GM12878 (cell line): ENCODE measurements at regions not wholly inside any gene's neighbourhood (a gene's known extent, or its start where the extent isn't known, plus 50 kb on each side); places are given as distances from the start of the nearest gene placed in this dataset.

Experiments
- ATAC-seq: fragments of 200-7000 bp; cut with Tn5 transposase; 3 replicates; pipeline ENCODE4 v1.9.1; 2020; ENCODE audit warnings: mild to moderate bottlenecking, moderate library complexity
- BruUV-seq: library from RNA; stranded (reverse); fragments of 400-500 nt; replicated peaks from 2 replicates; lab custom pipeline; 2021; lab: Mats Ljungman, UMichigan
- CTCF ChIA-PET: fragments of 300-600 bp; sonication (Branson Sonifier 250); formaldehyde crosslinking; extraction: SDS; loops from one replicate; lab custom pipeline; 2021; ENCODE audit warnings: inconsistent platforms; lab: Yijun Ruan, JAX
- POLR2A ChIA-PET: fragments of 350-600 bp; formaldehyde crosslinking; extraction: SDS; loops from one replicate; lab custom pipeline; 2021; ENCODE audit warnings: inconsistent platforms; lab: Charles Lee
- RAD21 ChIA-PET: fragments of 300-600 bp; sonication (Branson Sonifier 250); formaldehyde crosslinking; loops from one replicate; lab custom pipeline; 2023; ENCODE audit warnings: antibody characterized with exemption; ENCODE audit not compliant: unreplicated experiment; lab: Charles Lee
- SMC1A ChIA-PET: fragments of 300-600 bp; sonication (Branson Sonifier 250); formaldehyde crosslinking; loops from one replicate; lab custom pipeline; 2023; ENCODE audit not compliant: unreplicated experiment, uncharacterized antibody; lab: Charles Lee
- DNase-seq: peaks from one replicate; pipeline ENCODE4 v3.0.0-alpha.2; 2011; ENCODE audit warnings: low read depth, low spot score
- FAIRE-seq: peaks from 3 replicates; lab custom pipeline; 2011; peaks lifted over from hg19 to GRCh38; lab: Jason Lieb, UNC
- H2AFZ ChIP-seq: 2 replicates; pipeline ENCODE4 v1.6.0; 2011; ENCODE audit warnings: low read depth, low read length, control low read depth; ENCODE audit not compliant: control insufficient read depth
- H3K27ac ChIP-seq: 2 replicates; pipeline ENCODE4 v1.5.1; 2011; ENCODE audit warnings: control low read depth; ENCODE audit not compliant: control insufficient read depth, insufficient read depth
- H3K27me3 ChIP-seq, 2 experiments: replicated peaks in 1 of 2; 2 replicates each; pipeline versions ENCODE4 v1.6.0 to v1.6.1; 2011; ENCODE audit warnings: low read length in 1 of 2; ENCODE audit not compliant: control insufficient read depth in 2 of 2, insufficient read depth in 2 of 2
- H3K36me3 ChIP-seq, 2 experiments: 2 replicates each; pipeline ENCODE4 v1.5.1; 2011; ENCODE audit warnings: low read length in 1 of 2; ENCODE audit not compliant: control insufficient read depth in 2 of 2, insufficient read depth in 2 of 2
- H3K4me1 ChIP-seq: 2 replicates; pipeline ENCODE4 v1.6.1; 2011; ENCODE audit warnings: mild to moderate bottlenecking, low read length, moderate library complexity, mixed read lengths; ENCODE audit not compliant: control insufficient read depth, insufficient read depth
- H3K4me2 ChIP-seq: 2 replicates; pipeline ENCODE4 v1.6.0; 2011; ENCODE audit warnings: control low read depth; ENCODE audit not compliant: control insufficient read depth, insufficient read depth
- H3K4me3 ChIP-seq: fragments of 200-600 bp; sonication (generic); 2 replicates; pipeline ENCODE4 v1.5.1; 2016
- H3K79me2 ChIP-seq: 2 replicates; pipeline ENCODE4 v1.6.0; 2011; ENCODE audit warnings: low read length; ENCODE audit not compliant: control insufficient read depth, insufficient read depth
- H3K9ac ChIP-seq: 2 replicates; pipeline ENCODE4 v1.8.0; 2011; ENCODE audit warnings: low read length, control low read depth, mixed read lengths; ENCODE audit not compliant: control insufficient read depth, insufficient read depth
- H3K9me3 ChIP-seq: replicated peaks from 3 replicates; pipeline ENCODE4 v1.5.1; 2011; ENCODE audit warnings: mild to moderate bottlenecking, low read length; ENCODE audit not compliant: control insufficient read depth, insufficient read depth
- H4K20me1 ChIP-seq: 2 replicates; pipeline ENCODE4 v1.6.0; 2011; ENCODE audit not compliant: control insufficient read depth, insufficient read depth
- CBFB ChIP-seq: IDR thresholded peaks from 2 replicates; pipeline ENCODE4 v1.6.1; 2016; ENCODE audit warnings: antibody characterized with exemption, low read depth
- MYB ChIP-seq: fragments of 150-350 bp; IDR thresholded peaks from 2 replicates; pipeline ENCODE4 v1.6.1; 2014; ENCODE audit warnings: mild to moderate bottlenecking, low read depth, low read length, borderline replicate concordance
- NR2C2 ChIP-seq: IDR thresholded peaks from 2 replicates; pipeline ENCODE4 v1.6.1; 2011; ENCODE audit warnings: borderline replicate concordance, low read depth; ENCODE audit not compliant: control insufficient read depth, insufficient read length
- RCOR1 ChIP-seq: conservative IDR thresholded peaks from 2 replicates; pipeline ENCODE4 v1.6.1; 2012; ENCODE audit warnings: low read depth, low read length, improper control_type of control experiment
- SREBF1 ChIP-seq: IDR thresholded peaks from 2 replicates; pipeline ENCODE4 v1.6.1; 2012; ENCODE audit warnings: mild to moderate bottlenecking, low read length
- YBX1 ChIP-seq: fragments of 450-650 bp; IDR thresholded peaks from 2 replicates; pipeline ENCODE4 v1.6.1; 2016; ENCODE audit warnings: antibody characterized with exemption
- ZNF24 ChIP-seq: fragments of 450-650 bp; IDR thresholded peaks from 2 replicates; pipeline ENCODE4 v1.6.1; 2017; ENCODE audit warnings: antibody characterized with exemption, mild to moderate bottlenecking
- WGBS: methylation state at CpG from one replicate; pipeline ENCODE4 v1.1.6; 2016; ENCODE audit warnings: low lambda C conversion rate; ENCODE audit not compliant: insufficient replicate concordance, insufficient coverage; ENCODE audit errors: missing lambda C conversion rate; 5-methylcytosine and 5-hydroxymethylcytosine counted together
- in situ Hi-C: fragments of 300-500 bp; cut with MboI; formaldehyde crosslinking; loops from 9 replicates; pipeline ENCODE4 v1.14.3; 2018; ENCODE audit warnings: mixed read lengths
- intact Hi-C: fragments of 100-400 bp; cut with micrococcal nuclease; formaldehyde crosslinking; loops from one replicate; pipeline ENCODE4 v1.14.2; 2022; ENCODE audit not compliant: unreplicated experiment
- TF ChIP-seq, protein P1 (sequence below): IDR thresholded peaks from 2 replicates; pipeline ENCODE4 v1.6.1; 2011; ENCODE audit warnings: borderline replicate concordance, low read depth, mild to moderate bottlenecking, moderate library complexity, low read length; ENCODE audit not compliant: insufficient read depth, poor library complexity, severe bottlenecking
- TF ChIP-seq, protein P2 (sequence below): fragments of 450-650 bp; IDR thresholded peaks from 2 replicates; pipeline ENCODE4 v1.6.1; 2017; ENCODE audit warnings: antibody characterized with exemption, mild to moderate bottlenecking, moderate library complexity
- TF ChIP-seq, protein P3 (sequence below): IDR thresholded peaks from 2 replicates; pipeline ENCODE4 v1.6.1; 2012; ENCODE audit warnings: low read depth, low read length, improper control_type of control experiment
- TF ChIP-seq, protein P4 (sequence below): fragments of 450-650 bp; formaldehyde crosslinking; IDR thresholded peaks from 2 replicates; pipeline ENCODE4 v1.4.0; 2022; ENCODE audit warnings: mild to moderate bottlenecking, moderate library complexity

DNA sequence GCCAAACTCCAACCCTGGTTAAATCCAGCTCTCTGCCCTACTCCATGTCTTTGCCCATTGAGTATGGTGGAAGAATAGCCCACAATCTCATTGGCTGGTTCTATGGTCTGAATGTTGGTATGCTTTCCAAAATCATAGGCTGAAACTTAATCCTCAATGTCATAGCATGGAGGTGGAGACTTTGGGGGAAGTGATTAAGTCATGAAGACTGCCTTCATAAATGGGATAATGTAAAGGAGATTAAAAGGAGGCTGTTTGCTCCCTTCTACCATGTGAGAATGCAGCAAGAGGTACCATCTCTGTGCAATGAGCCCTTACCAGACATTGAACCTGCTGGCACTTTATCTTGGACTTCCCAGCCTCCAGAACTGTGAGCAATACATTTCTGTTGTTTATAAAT lies 54.4 kb upstream of the FDX1 start (continued):
- TF ChIP-seq, protein P1, sequence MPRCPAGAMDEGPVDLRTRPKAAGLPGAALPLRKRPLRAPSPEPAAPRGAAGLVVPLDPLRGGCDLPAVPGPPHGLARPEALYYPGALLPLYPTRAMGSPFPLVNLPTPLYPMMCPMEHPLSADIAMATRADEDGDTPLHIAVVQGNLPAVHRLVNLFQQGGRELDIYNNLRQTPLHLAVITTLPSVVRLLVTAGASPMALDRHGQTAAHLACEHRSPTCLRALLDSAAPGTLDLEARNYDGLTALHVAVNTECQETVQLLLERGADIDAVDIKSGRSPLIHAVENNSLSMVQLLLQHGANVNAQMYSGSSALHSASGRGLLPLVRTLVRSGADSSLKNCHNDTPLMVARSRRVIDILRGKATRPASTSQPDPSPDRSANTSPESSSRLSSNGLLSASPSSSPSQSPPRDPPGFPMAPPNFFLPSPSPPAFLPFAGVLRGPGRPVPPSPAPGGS: no peak
- TF ChIP-seq MYB (no peak), RCOR1 (no peak)
- TF ChIP-seq, protein P2, sequence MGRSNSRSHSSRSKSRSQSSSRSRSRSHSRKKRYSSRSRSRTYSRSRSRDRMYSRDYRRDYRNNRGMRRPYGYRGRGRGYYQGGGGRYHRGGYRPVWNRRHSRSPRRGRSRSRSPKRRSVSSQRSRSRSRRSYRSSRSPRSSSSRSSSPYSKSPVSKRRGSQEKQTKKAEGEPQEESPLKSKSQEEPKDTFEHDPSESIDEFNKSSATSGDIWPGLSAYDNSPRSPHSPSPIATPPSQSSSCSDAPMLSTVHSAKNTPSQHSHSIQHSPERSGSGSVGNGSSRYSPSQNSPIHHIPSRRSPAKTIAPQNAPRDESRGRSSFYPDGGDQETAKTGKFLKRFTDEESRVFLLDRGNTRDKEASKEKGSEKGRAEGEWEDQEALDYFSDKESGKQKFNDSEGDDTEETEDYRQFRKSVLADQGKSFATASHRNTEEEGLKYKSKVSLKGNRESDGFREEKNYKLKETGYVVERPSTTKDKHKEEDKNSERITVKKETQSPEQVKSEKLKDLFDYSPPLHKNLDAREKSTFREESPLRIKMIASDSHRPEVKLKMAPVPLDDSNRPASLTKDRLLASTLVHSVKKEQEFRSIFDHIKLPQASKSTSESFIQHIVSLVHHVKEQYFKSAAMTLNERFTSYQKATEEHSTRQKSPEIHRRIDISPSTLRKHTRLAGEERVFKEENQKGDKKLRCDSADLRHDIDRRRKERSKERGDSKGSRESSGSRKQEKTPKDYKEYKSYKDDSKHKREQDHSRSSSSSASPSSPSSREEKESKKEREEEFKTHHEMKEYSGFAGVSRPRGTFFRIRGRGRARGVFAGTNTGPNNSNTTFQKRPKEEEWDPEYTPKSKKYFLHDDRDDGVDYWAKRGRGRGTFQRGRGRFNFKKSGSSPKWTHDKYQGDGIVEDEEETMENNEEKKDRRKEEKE: no peak

DNA sequence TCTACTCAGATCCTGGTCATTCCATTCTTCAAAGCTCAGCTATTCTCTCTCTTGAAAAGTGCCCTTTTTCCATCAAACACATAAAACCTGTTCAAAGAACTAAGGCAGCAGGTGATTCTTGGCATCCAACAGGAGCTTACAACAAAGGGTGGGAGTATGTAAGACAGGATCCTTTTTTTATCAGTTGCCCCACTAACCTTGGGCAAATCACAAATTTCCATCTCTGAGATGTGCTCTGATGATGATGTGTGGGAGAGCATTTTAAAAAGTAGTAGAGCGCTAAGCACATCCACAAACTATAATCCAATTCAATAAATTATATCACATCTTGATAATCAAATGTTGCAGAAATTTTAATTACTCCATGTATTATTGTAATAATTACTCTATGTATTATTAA lies 53.7 kb upstream of the FDX1 start:
- in situ Hi-C loops (loop anchor here (5.0 kb wide), 1 partner anchor 174 kb away; no protein-coding TSS in a partner anchor), intact Hi-C loops (loop anchor here (1.0 to 5.0 kb wide), 4 partner anchors 53 to 524 kb away; partner anchors contain the start of gene FDX1)
- Histone ChIP-seq H3K4me3 (no peak overlapping the region), H3K9ac (no peak overlapping the region), H4K20me1 (no peaks in the 10 kb centered on the region), H3K4me1 (peaks cover 35% of the 10 kb centered on the region), H3K9me3 (no peaks in the 10 kb centered on the region), H3K4me2 (no peak overlapping the region), H3K79me2 (no peaks in the 10 kb centered on the region), H3K27me3 (no peaks in the 10 kb centered on the region), H3K27ac (no peak overlapping the region), H2AFZ (no peak overlapping the region), H3K36me3 (no peaks in the 10 kb centered on the region)
- ATAC-seq (no peak), DNase-seq (no peak), FAIRE-seq (no peak)
- ChIA-PET CTCF (interaction anchor here (0.7 to 4.2 kb wide), 18 partner anchors 8 to 449 kb away, joined by 3 to 81 read pairs (median 3); partner anchors contain the start of genes FDX1 and RDX), RAD21 (interaction anchor here (0.7 to 4.3 kb wide), 9 partner anchors 9 to 523 kb away, joined by 3 to 42 read pairs (median 3); no protein-coding TSS in a partner anchor), SMC1A (interaction anchor here (0.7 to 6.3 kb wide), 15 partner anchors 19 to 433 kb away, joined by 3 to 90 read pairs (median 3); no protein-coding TSS in a partner anchor), POLR2A (no interaction called here)
- WGBS: 100% methylated on average over 1 of the region's 1 CpG
- TF ChIP-seq, protein P3, sequence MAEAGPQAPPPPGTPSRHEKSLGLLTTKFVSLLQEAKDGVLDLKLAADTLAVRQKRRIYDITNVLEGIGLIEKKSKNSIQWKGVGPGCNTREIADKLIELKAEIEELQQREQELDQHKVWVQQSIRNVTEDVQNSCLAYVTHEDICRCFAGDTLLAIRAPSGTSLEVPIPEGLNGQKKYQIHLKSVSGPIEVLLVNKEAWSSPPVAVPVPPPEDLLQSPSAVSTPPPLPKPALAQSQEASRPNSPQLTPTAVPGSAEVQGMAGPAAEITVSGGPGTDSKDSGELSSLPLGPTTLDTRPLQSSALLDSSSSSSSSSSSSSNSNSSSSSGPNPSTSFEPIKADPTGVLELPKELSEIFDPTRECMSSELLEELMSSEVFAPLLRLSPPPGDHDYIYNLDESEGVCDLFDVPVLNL: no peak
- no peak for TF ChIP-seq ZNF24
- TF ChIP-seq, protein P4, sequence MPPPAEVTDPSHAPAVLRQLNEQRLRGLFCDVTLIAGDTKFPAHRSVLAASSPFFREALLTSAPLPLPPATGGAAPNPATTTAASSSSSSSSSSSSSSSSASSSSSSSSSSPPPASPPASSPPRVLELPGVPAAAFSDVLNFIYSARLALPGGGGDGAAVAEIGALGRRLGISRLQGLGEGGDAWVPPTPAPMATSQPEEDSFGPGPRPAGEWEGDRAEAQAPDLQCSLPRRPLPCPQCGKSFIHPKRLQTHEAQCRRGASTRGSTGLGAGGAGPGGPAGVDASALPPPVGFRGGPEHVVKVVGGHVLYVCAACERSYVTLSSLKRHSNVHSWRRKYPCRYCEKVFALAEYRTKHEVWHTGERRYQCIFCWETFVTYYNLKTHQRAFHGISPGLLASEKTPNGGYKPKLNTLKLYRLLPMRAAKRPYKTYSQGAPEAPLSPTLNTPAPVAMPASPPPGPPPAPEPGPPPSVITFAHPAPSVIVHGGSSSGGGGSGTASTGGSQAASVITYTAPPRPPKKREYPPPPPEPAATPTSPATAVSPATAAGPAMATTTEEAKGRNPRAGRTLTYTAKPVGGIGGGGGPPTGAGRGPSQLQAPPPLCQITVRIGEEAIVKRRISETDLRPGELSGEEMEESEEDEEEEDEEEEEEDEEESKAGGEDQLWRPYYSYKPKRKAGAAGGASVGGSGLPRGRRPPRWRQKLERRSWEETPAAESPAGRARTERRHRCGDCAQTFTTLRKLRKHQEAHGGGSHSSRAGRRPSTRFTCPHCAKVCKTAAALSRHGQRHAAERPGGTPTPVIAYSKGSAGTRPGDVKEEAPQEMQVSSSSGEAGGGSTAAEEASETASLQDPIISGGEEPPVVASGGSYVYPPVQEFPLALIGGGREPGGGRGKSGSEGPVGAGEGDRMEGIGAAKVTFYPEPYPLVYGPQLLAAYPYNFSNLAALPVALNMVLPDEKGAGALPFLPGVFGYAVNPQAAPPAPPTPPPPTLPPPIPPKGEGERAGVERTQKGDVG: no peak
- TF ChIP-seq CBFB: no peak
- TF ChIP-seq SREBF1: no peak
- no peak for TF ChIP-seq YBX1
- no peak for TF ChIP-seq NR2C2
- BruUV-seq: no TSS peak
